IMR-90 (cell line): ENCODE measurements at regions not wholly inside any gene's neighbourhood (a gene's known extent, or its start where the extent isn't known, plus 50 kb on each side); places are given as distances from the start of the nearest gene placed in this dataset.

Source experiments
- ATAC-seq: fragments of 200-7000 bp; cut with Tn5 transposase; 2 replicates; pipeline ENCODE4 v1.9.1; 2020; ENCODE audit warnings: low read depth, mild to moderate bottlenecking, moderate library complexity
- BruUV-seq: library from RNA; stranded (reverse); fragments of 400-500 nt; replicated peaks from 2 replicates; lab custom pipeline; 2021; lab: Mats Ljungman, UMichigan
- CTCF ChIA-PET: fragments of 300-600 bp; formaldehyde crosslinking; extraction: SDS; loops from one replicate; lab custom pipeline; 2021; ENCODE audit warnings: antibody characterized with exemption; lab: Yijun Ruan, JAX
- POLR2A ChIA-PET: fragments of 300-600 bp; sonication (Branson Sonifier 250); formaldehyde crosslinking; loops from one replicate; lab custom pipeline; 2022; ENCODE audit warnings: antibody characterized with exemption; ENCODE audit not compliant: unreplicated experiment; lab: Charles Lee
- DNase-seq: peaks from one replicate; pipeline ENCODE4 v3.0.0; 2013
- H2AFZ ChIP-seq: replicated peaks from 2 replicates; pipeline ENCODE3; 2013; ENCODE audit warnings: low read length, mild to moderate bottlenecking; ENCODE audit not compliant: poor library complexity
- H2AK5ac ChIP-seq: 2 replicates; pipeline ENCODE4 v1.6.1; 2013; ENCODE audit warnings: low read depth, low read length, inconsistent platforms
- H2AK9ac ChIP-seq: replicated peaks from 2 replicates; pipeline ENCODE3; 2013; ENCODE audit warnings: mild to moderate bottlenecking, low read depth, low read length, moderate library complexity; ENCODE audit not compliant: poor library complexity
- H2BK120ac ChIP-seq: 2 replicates; pipeline ENCODE4 v1.6.1; 2013; ENCODE audit warnings: low read depth, low read length, inconsistent platforms
- H2BK15ac ChIP-seq: 3 replicates; pipeline ENCODE4 v1.6.1; 2013; ENCODE audit warnings: low read depth, low read length, inconsistent platforms
- H2BK20ac ChIP-seq: 2 replicates; pipeline ENCODE4 v1.6.1; 2013; ENCODE audit warnings: low read depth, mild to moderate bottlenecking, inconsistent platforms, low read length, moderate library complexity
- H2BK5ac ChIP-seq: 2 replicates; pipeline ENCODE4 v1.6.1; 2013; ENCODE audit warnings: mild to moderate bottlenecking, low read depth, low read length, inconsistent platforms; ENCODE audit not compliant: poor library complexity, severe bottlenecking
- H3K14ac ChIP-seq: replicated peaks from 2 replicates; pipeline ENCODE4 v1.6.1; 2013; ENCODE audit warnings: low read depth, low read length, inconsistent platforms
- H3K18ac ChIP-seq: 2 replicates; pipeline ENCODE4 v1.6.1; 2013; ENCODE audit warnings: low read depth, low read length, control low read depth
- H3K23ac ChIP-seq: 2 replicates; pipeline ENCODE4 v1.6.1; 2013; ENCODE audit warnings: low read depth, low read length, inconsistent platforms
- H3K27ac ChIP-seq: 2 replicates; pipeline ENCODE4 v1.5.1; 2013; ENCODE audit warnings: mild to moderate bottlenecking, control low read depth, low read length; ENCODE audit not compliant: insufficient read depth
- H3K27me3 ChIP-seq: 2 replicates; pipeline ENCODE4 v1.6.1; 2013; ENCODE audit warnings: low read length; ENCODE audit not compliant: control insufficient read depth, insufficient read depth
- H3K36me3 ChIP-seq: 2 replicates; pipeline ENCODE4 v1.6.1; 2013; ENCODE audit warnings: low read length, mixed read lengths; ENCODE audit not compliant: control insufficient read depth, insufficient read depth
- H3K4ac ChIP-seq: 2 replicates; pipeline ENCODE4 v1.6.1; 2013; ENCODE audit warnings: low read depth, low read length, inconsistent platforms
- H3K4me1 ChIP-seq: 2 replicates; pipeline ENCODE4 v1.6.1; 2013; ENCODE audit warnings: low read length, mixed read lengths; ENCODE audit not compliant: control insufficient read depth, insufficient read depth
- H3K4me2 ChIP-seq: 2 replicates; pipeline ENCODE4 v1.6.1; 2013; ENCODE audit warnings: low read depth, mild to moderate bottlenecking, control low read depth, low read length, moderate library complexity
- H3K4me3 ChIP-seq: 2 replicates; pipeline ENCODE4 v1.5.1; 2013; ENCODE audit warnings: low read depth, mild to moderate bottlenecking, control low read depth, low read length, moderate library complexity; ENCODE audit not compliant: insufficient read depth
- H3K56ac ChIP-seq: 2 replicates; pipeline ENCODE4 v1.6.1; 2013; ENCODE audit warnings: low read length, inconsistent platforms; ENCODE audit not compliant: insufficient read depth; ENCODE audit errors: extremely low read depth
- H3K79me1 ChIP-seq, 2 experiments: 2 replicates each; pipeline ENCODE4 v1.6.1; 2013; ENCODE audit warnings: low read length in 2 of 2, inconsistent platforms in 1 of 2, low read depth in 1 of 2
- H3K9ac ChIP-seq: 2 replicates; pipeline ENCODE4 v1.6.1; 2013; ENCODE audit warnings: low read depth, low read length, control low read depth
- H3K9me1 ChIP-seq: 2 replicates; pipeline ENCODE4 v1.6.1; 2013; ENCODE audit warnings: low read length, inconsistent platforms; ENCODE audit not compliant: insufficient read depth
- H3K9me3 ChIP-seq: 2 replicates; pipeline ENCODE4 v1.6.1; 2013; ENCODE audit warnings: low read length; ENCODE audit not compliant: control insufficient read depth, insufficient read depth
- H4K20me1 ChIP-seq: 2 replicates; pipeline ENCODE4 v1.6.1; 2013; ENCODE audit warnings: low read length, inconsistent platforms; ENCODE audit not compliant: insufficient read depth
- H4K5ac ChIP-seq: 2 replicates; pipeline ENCODE4 v1.6.1; 2013; ENCODE audit warnings: mild to moderate bottlenecking, low read depth, low read length, control low read depth
- H4K8ac ChIP-seq, 2 experiments: 2 replicates each; pipeline ENCODE4 v1.6.1; 2013; ENCODE audit warnings: low read depth in 2 of 2, low read length in 2 of 2, control low read depth in 1 of 2, inconsistent platforms in 1 of 2
- H4K91ac ChIP-seq: 2 replicates; pipeline ENCODE4 v1.6.1; 2013; ENCODE audit warnings: low read depth, low read length, inconsistent platforms; ENCODE audit not compliant: insufficient read depth
- CHD1 ChIP-seq: IDR thresholded peaks from 2 replicates; pipeline ENCODE4 v1.6.1; 2012; ENCODE audit warnings: low read depth, low read length, improper control_type of control experiment
- MXI1 ChIP-seq: IDR thresholded peaks from 2 replicates; pipeline ENCODE4 v1.6.1; 2012; ENCODE audit warnings: low read depth, mild to moderate bottlenecking, low read length, moderate library complexity, borderline replicate concordance
- POLR2A ChIP-seq: IDR thresholded peaks from 2 replicates; pipeline ENCODE4 v1.6.1; 2012; ENCODE audit warnings: mild to moderate bottlenecking, low read depth, low read length
- RAD21 ChIP-seq: IDR thresholded peaks from 2 replicates; pipeline ENCODE4 v1.6.1; 2012; ENCODE audit warnings: low read length, improper control_type of control experiment
- SMC3 ChIP-seq: fragments of 150-350 bp; IDR thresholded peaks from 2 replicates; pipeline ENCODE4 v1.6.1; 2016; ENCODE audit warnings: low read depth, mild to moderate bottlenecking, antibody characterized with exemption, low read length, moderate library complexity
- WGBS, 2 experiments: methylation state at CpG; one replicate each; pipeline versions ENCODE4 v1.1.5 to v1.1.7; 2013; ENCODE audit warnings: missing lambda C conversion rate in 2 of 2; ENCODE audit not compliant: insufficient read length in 1 of 2; ENCODE audit errors: extremely low coverage in 2 of 2; 5-methylcytosine and 5-hydroxymethylcytosine counted together
- dilution Hi-C: fragments of 300-500 bp; cut with HindIII; formaldehyde crosslinking; loops from one replicate; pipeline ENCODE4 v1.14.3; 2018; ENCODE audit warnings: low sequenced_read_pairs; ENCODE audit not compliant: unreplicated experiment
- in situ Hi-C: fragments of 300-500 bp; cut with MboI; formaldehyde crosslinking; loops from 3 replicates; pipeline ENCODE4 v1.14.3; 2019; ENCODE audit warnings: low sequenced_read_pairs, inconsistent platforms, mixed read lengths
- intact Hi-C: fragments of 100-400 bp; cut with micrococcal nuclease; formaldehyde crosslinking; loops from 2 replicates; pipeline ENCODE4 v1.10.0; 2022
- TF ChIP-seq, protein P1 (sequence below): fragments of 150-350 bp; IDR thresholded peaks from 2 replicates; pipeline ENCODE4 v1.6.1; 2017; ENCODE audit warnings: mild to moderate bottlenecking, antibody characterized with exemption, low read length, low read depth
- TF ChIP-seq, protein P2 (sequence below): conservative IDR thresholded peaks from 2 replicates; pipeline ENCODE4 v1.5.1; 2012; ENCODE audit warnings: mild to moderate bottlenecking, low read depth, low read length, improper control_type of control experiment

DNA sequence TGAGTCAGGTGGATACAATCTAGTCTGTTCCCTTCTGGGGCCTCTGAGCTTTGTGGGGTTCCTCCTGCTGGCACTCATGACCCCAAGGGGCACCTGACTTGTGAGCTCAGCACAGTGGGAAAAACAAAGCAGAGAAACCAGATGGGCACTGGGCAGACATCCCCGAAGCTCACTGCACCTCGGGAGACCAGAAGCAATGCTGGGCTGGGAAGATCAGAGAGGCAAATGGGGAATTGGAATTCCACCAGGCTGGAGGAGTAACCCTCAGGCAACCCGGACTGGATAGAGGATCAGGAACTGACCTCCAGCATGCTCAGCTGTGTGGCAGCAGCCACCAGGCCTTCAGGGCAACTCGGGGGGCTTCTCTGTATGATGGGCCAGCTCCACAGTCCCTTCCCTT is 50.3 kb downstream of the ABCC12 start:
- no peak overlapping the region for H2BK15ac ChIP-seq
- H4K8ac ChIP-seq = no peak overlapping the region
- ChIA-PET POLR2A (no interaction called here), CTCF (interaction anchor here (1.1 kb wide), 1 partner anchor 15 kb away, joined by 3 read pairs; no protein-coding TSS in a partner anchor)
- DNase-seq (peak; percentile 23), ATAC-seq (no peak; the same call in none of the 2 replicates)
- dilution Hi-C loops = no loop called here
- H3K27me3 ChIP-seq = peaks cover 19% of the 10 kb centered on the region
- no peak overlapping the region for H2BK20ac ChIP-seq
- no TSS peak for BruUV-seq
- no peaks in the 10 kb centered on the region for H3K9me1 ChIP-seq
- 33% methylated on average over 1 of the region's 4 CpGs; no CpG with 5 or more reads in 1 of the 2 experiments for WGBS, 2 experiments
- H3K9me3 ChIP-seq = no peaks in the 10 kb centered on the region
- H3K4me3 ChIP-seq = no peak overlapping the region
- no peak overlapping the region for H3K14ac ChIP-seq
- H3K36me3 ChIP-seq = no peaks in the 10 kb centered on the region
- H2AK5ac ChIP-seq = no peak overlapping the region
- no peak overlapping the region for H2AK9ac ChIP-seq
- H3K4ac ChIP-seq = no peak overlapping the region
- intact Hi-C loops = no loop called here
- H3K79me1 ChIP-seq = no peaks in the 10 kb centered on the region
- no peak overlapping the region for H4K5ac ChIP-seq
- no peak overlapping the region for H3K18ac ChIP-seq
- no peak overlapping the region for H3K9ac ChIP-seq
- no peak overlapping the region for H3K27ac ChIP-seq
- no peak overlapping the region for H4K91ac ChIP-seq
- H2BK5ac ChIP-seq = no peak overlapping the region
- in situ Hi-C loops = no loop called here
- H2BK120ac ChIP-seq = no peak overlapping the region
- no peak overlapping the region for H3K4me2 ChIP-seq
- no peak overlapping the region for H2AFZ ChIP-seq
- TF ChIP-seq MXI1 (no peak), SMC3 (no peak), CHD1 (no peak), RAD21 (no peak), POLR2A (no peak)
- TF ChIP-seq, protein P1, sequence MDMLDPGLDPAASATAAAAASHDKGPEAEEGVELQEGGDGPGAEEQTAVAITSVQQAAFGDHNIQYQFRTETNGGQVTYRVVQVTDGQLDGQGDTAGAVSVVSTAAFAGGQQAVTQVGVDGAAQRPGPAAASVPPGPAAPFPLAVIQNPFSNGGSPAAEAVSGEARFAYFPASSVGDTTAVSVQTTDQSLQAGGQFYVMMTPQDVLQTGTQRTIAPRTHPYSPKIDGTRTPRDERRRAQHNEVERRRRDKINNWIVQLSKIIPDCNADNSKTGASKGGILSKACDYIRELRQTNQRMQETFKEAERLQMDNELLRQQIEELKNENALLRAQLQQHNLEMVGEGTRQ = 0 out of 2 replicates have a peak, but pooled peaks have one; percentile 12
- TF ChIP-seq, protein P2, sequence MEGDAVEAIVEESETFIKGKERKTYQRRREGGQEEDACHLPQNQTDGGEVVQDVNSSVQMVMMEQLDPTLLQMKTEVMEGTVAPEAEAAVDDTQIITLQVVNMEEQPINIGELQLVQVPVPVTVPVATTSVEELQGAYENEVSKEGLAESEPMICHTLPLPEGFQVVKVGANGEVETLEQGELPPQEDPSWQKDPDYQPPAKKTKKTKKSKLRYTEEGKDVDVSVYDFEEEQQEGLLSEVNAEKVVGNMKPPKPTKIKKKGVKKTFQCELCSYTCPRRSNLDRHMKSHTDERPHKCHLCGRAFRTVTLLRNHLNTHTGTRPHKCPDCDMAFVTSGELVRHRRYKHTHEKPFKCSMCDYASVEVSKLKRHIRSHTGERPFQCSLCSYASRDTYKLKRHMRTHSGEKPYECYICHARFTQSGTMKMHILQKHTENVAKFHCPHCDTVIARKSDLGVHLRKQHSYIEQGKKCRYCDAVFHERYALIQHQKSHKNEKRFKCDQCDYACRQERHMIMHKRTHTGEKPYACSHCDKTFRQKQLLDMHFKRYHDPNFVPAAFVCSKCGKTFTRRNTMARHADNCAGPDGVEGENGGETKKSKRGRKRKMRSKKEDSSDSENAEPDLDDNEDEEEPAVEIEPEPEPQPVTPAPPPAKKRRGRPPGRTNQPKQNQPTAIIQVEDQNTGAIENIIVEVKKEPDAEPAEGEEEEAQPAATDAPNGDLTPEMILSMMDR = no peak
- H3K23ac ChIP-seq = no peak overlapping the region
- no peak overlapping the region for H3K56ac ChIP-seq
- no peaks in the 10 kb centered on the region for H4K20me1 ChIP-seq
- no peaks in the 10 kb centered on the region; the same call in 1 of the 2 replicates for H3K4me1 ChIP-seq
